ENCODE measurements at regions not wholly inside any gene's neighbourhood (a gene's known extent, or its start where the extent isn't known, plus 50 kb on each side); places are given as distances from the start of the nearest gene placed in this dataset.

DNA sequence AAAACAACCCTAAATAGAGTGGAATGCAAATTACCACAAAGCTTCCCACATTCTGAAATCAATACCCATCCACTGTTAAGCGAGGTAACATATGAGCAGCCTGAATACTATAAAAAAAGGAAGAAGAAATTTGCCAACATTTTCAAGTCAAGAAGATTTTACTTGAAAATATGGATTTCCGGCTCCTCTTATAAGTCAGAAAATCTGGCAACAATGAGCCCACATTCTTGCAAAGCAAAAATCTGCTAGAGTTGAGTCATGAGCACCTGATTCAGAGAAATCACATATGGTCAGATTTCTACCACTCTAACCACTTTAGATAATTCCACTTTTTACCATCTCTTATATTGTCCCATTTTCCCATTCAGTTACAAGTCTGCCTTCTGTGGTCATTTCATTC lies 395.7 kb downstream of the DTHD1 start:
- ChIA-PET CTCF (no interaction called here), POLR2A (no interaction called here)
- no peak overlapping the region for H3K4me3 Mint-ChIP-seq
- no peaks in the 10 kb centered on the region for H3K9me3 Mint-ChIP-seq
- TF ChIP-seq, protein P1, sequence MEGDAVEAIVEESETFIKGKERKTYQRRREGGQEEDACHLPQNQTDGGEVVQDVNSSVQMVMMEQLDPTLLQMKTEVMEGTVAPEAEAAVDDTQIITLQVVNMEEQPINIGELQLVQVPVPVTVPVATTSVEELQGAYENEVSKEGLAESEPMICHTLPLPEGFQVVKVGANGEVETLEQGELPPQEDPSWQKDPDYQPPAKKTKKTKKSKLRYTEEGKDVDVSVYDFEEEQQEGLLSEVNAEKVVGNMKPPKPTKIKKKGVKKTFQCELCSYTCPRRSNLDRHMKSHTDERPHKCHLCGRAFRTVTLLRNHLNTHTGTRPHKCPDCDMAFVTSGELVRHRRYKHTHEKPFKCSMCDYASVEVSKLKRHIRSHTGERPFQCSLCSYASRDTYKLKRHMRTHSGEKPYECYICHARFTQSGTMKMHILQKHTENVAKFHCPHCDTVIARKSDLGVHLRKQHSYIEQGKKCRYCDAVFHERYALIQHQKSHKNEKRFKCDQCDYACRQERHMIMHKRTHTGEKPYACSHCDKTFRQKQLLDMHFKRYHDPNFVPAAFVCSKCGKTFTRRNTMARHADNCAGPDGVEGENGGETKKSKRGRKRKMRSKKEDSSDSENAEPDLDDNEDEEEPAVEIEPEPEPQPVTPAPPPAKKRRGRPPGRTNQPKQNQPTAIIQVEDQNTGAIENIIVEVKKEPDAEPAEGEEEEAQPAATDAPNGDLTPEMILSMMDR (IDR thresholded peaks at IDR 0.05): no peak
- no peaks in the 10 kb centered on the region for H3K36me3 ChIP-seq (ENCODE audit: insufficient read depth, low read length)
- no peak overlapping the region for H3K4me3 ChIP-seq (ENCODE audit: low read length)
- no peak for ATAC-seq (ENCODE audit: poor library complexity)
- DNase-seq: no peak
- H3K4me1 ChIP-seq (ENCODE audit: insufficient read depth, low read length): no peaks in the 10 kb centered on the region
- H3K4me1 Mint-ChIP-seq (ENCODE audit: low read depth): no peaks in the 10 kb centered on the region
- H3K36me3 Mint-ChIP-seq (ENCODE audit: low read depth): no peaks in the 10 kb centered on the region
- no peaks in the 10 kb centered on the region for H3K27me3 Mint-ChIP-seq
- H3K27me3 ChIP-seq (ENCODE audit: control insufficient read depth in 1 of 2, insufficient read depth in 2 of 2, low read length in 2 of 2): no peaks in the 10 kb centered on the region
- no peak overlapping the region for H3K27ac Mint-ChIP-seq
- peaks cover 0 to 3% of the 10 kb centered on the region in 2 experiments for H3K9me3 ChIP-seq (ENCODE audit: control insufficient read depth in 1 of 2, insufficient read depth in 1 of 2, low read length in 2 of 2)
- H3K27ac ChIP-seq (ENCODE audit: low read depth in 1 of 2, low read length in 2 of 2): no peak overlapping the region
- intact Hi-C loops (cut with DNase I, micrococcal nuclease): no loop called here

DNA sequence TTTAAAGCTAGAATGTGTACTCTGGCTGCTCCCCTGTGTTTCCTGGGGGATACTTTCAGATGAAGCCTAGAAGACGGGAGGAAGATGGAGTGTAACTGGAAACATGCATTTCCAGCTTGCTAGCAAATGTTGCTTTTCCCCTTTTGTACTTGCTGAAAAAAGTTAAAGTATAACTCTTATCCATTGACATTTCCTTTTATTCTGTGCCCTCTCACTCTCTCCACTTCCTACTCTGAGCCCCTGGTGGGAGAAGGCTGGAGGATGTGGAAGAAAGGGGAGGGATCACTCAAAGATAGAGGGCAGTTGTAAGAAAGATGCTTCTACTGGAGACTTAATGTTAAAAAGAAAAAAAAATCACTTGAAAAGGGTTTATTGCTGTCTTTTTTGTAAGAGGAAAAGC lies 396.5 kb downstream of the DTHD1 start:
- no peak overlapping the region for H3K4me3 Mint-ChIP-seq
- H3K27me3 Mint-ChIP-seq: no peaks in the 10 kb centered on the region
- no peaks in the 10 kb centered on the region for H3K4me1 ChIP-seq (ENCODE audit: insufficient read depth, low read length)
- H3K27ac ChIP-seq (ENCODE audit: low read depth in 1 of 2, low read length in 2 of 2): no peak overlapping the region
- H3K36me3 ChIP-seq (ENCODE audit: insufficient read depth, low read length): no peaks in the 10 kb centered on the region
- CTCF ChIA-PET: no interaction called here
- no peaks in the 10 kb centered on the region for H3K9me3 Mint-ChIP-seq
- H3K9me3 ChIP-seq (ENCODE audit: control insufficient read depth in 1 of 2, insufficient read depth in 1 of 2, low read length in 2 of 2): peaks cover 0 to 3% of the 10 kb centered on the region in 2 experiments
- TF ChIP-seq, protein P1 (IDR thresholded peaks at IDR 0.05): no peak
- no peak for DNase-seq
- POLR2A ChIA-PET: no interaction called here
- no peaks in the 10 kb centered on the region for H3K36me3 Mint-ChIP-seq (ENCODE audit: low read depth)
- no peak overlapping the region for H3K27ac Mint-ChIP-seq
- no peaks in the 10 kb centered on the region for H3K4me1 Mint-ChIP-seq (ENCODE audit: low read depth)
- H3K27me3 ChIP-seq (ENCODE audit: control insufficient read depth in 1 of 2, insufficient read depth in 2 of 2, low read length in 2 of 2): no peaks in the 10 kb centered on the region
- intact Hi-C loops (cut with DNase I, micrococcal nuclease): no loop called here
- no peak overlapping the region for H3K4me3 ChIP-seq (ENCODE audit: low read length)
- ATAC-seq (ENCODE audit: poor library complexity): no peak

DNA sequence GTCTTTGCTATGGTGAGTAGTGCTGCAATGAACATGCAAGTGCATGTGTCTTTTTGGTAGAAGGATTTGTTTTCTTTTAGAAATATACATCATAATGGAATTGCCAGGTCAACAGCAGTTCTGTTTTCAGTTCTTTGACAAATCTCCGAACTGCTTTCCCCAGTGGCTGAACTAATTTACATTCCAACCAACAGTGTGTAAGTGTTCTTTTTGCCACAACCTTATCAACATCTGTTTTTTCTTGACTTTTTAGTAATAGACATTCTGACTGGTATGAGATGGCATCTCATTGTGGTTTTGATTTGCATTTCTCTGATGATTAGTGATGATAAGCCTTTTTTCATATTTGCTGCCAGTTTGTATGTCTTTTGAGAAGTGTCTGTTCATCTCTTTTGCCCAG lies 406.3 kb downstream of the DTHD1 start:
- POLR2A ChIA-PET: no interaction called here
- Histone ChIP-seq H3K4me3 (ENCODE audit: low read length) (no peak overlapping the region), H3K4me1 (ENCODE audit: insufficient read depth, low read length) (no peaks in the 10 kb centered on the region), H3K27ac (ENCODE audit: low read depth in 1 of 2, low read length in 2 of 2) (no peak overlapping the region), H3K9me3 (ENCODE audit: control insufficient read depth in 1 of 2, insufficient read depth in 1 of 2, low read length in 2 of 2) (no peaks in the 10 kb centered on the region), H3K36me3 (ENCODE audit: insufficient read depth, low read length) (no peaks in the 10 kb centered on the region), H3K27me3 (ENCODE audit: control insufficient read depth in 1 of 2, insufficient read depth in 2 of 2, low read length in 2 of 2) (no peaks in the 10 kb centered on the region)
- Mint-ChIP-seq H3K36me3 (ENCODE audit: low read depth) (no peaks in the 10 kb centered on the region), H3K4me1 (ENCODE audit: low read depth) (no peaks in the 10 kb centered on the region), H3K4me3 (no peak overlapping the region), H3K9me3 (peaks cover 8% of the 10 kb centered on the region), H3K27ac (no peak overlapping the region), H3K27me3 (peaks cover 4% of the 10 kb centered on the region)
- CTCF ChIA-PET: no interaction called here
- no peak for ATAC-seq (ENCODE audit: poor library complexity)
- TF ChIP-seq, protein P1 (IDR thresholded peaks at IDR 0.05): no peak
- no peak for DNase-seq
- intact Hi-C loops (cut with DNase I, micrococcal nuclease): no loop called here

Measured in CD4-positive, alpha-beta T cell (primary cell).